Sciatic nerve (tissue), 2 donors: ENCODE measurements at regions not wholly inside any gene's neighbourhood (a gene's known extent, or its start where the extent isn't known, plus 50 kb on each side); places are given as distances from the start of the nearest gene placed in this dataset.
"Not testable (repeated sequence)": the region's sequence is repeated elsewhere in the genome, so short reads cannot be mapped to it uniquely, and the experiment has no call there.

Experiments used
- ATAC-seq: fragments of 200-7000 bp; cut with Tn5 transposase; one replicate; pipeline ENCODE4 v1.9.1; 2020; ENCODE audit warnings: mild to moderate bottlenecking, moderate library complexity
- DNase-seq: peaks from one replicate; pipeline ENCODE4 v3.0.0-alpha.2; 2020; ENCODE audit warnings: low spot score
- intact Hi-C: fragments of 100-400 bp; cut with DNase I; formaldehyde crosslinking; loops from one replicate; pipeline ENCODE4 v1.14.2; 2022
- donor health status: DM: no; HTN: no; CAD: no.
- donor health status: DM: no; HTN: no; CAD: no.

DNA sequence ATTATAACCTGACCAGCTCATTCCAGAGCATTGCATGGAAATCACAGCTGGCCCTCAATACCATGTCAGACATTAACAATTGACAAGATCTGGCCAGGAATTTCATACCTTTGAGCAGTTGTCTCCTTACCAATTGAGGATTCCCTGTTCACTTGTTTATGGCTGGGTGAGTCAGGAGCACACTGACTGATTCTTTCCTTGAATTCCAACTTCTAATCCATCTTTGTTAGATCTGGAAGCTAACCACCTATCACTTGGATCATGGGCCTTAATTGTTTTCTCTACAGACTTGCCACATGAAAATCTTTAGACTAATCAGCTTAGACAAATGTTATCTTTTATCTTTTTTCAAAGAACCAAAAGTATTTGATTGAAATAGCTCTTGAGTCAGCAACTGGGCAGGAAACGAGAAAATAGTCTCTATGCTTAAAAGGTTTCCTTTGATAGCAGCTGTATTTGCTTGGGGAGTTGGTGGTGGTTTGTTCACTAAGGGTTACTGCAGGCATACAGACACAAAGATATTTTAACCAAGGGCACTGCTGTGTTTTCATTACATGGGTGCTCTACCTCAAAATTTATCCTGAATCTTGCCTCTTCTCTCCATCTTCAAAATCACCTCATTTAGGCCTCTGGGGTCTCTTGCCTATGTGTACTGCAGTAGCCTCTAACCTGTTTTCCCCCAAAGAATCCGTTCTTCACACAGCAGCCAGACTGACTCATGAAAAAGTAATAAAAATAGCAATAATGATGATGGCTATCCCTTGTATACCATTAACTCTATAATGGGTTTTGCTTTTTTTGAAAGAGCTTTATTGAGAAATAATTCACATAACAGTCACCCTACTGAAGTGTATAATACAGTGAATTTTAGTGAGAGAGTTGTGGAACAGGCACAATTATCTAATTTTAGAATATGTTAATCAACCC, 197.0 kb upstream of the NMUR2 start:
- no peak for ATAC-seq
- intact Hi-C loops: no loop called here
- DNase-seq: no peak

DNA sequence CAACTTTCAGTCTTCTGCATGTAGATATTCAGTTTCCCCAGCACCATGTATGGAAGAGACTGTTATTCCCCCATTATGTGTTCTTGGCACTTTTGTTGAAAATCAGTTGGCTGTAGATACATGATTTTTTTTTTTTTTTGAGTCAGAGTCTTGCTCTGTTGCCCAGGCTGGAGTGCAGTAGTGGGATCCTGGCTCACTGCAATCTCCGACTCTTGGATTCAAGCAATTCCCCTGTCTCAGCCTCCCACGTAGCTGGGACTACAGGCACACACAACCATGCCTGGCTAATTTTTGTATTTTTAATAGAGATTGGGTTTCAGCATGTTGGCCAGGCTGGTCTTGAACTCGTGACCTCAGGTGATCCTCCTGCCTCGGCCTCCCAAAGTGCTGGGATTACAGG, 201.0 kb upstream of the NMUR2 start:
- DNase-seq, ATAC-seq, intact Hi-C loops: not testable (repeated sequence)

- ATAC-seq: no peak
- intact Hi-C loops: no loop called here
- no peak for DNase-seq
Measured at GRCh38 chr5:152606776-152607364, 201.8 kb upstream of the NMUR2 start.

- intact Hi-C loops: no loop called here
- no peak for DNase-seq
- no peak for ATAC-seq
Measured at GRCh38 chr5:152607401-152608160, 202.5 kb upstream of the NMUR2 start.

DNA sequence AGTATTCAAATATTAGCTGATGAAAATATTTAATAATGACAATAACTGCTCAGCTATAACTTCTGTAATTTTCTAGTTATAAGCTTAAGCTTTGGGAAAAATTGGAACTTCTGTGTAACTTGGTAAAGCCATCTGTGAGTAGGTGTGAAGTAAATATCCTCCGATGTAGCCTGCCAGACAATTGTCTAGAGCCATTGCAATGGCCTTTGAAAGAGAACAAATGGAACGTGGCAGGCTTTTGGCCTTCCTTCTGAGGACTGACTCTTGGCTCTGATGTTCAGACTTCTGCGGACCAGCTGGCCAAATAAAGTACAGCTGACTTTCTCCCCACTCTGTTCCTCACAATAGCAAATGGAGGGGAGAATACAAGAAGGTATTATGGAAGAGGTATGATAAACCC, 203.4 kb upstream of the NMUR2 start:
- intact Hi-C loops: no loop called here
- no peak for ATAC-seq

DNA sequence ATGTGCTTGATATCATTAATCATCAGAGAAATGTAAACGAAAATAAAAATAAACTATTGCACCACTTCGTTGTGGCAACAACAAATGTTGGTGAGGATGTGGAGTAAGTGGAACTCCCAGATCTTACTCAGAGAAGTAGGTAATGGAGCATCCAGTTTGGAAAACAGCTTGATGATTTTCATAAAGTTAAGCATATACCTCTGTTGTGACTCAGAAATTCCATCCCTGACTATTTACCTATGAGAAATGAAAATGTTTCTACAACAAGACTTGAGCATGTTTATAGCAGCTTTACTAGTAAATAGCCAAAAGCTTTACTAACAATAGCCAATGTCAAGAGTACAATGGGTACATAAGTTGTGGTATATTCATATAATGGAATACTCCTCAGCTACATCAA, 214.7 kb upstream of the NMUR2 start:
- intact Hi-C loops: no loop called here
- no peak for ATAC-seq
- DNase-seq: no peak

More for the DNA sequence above, 203.4 kb upstream of the NMUR2 start:
- DNase-seq: no peak

- DNase-seq (no peak), ATAC-seq (no peak)
- intact Hi-C loops: no loop called here
Measured at GRCh38 chr5:152622628-152623027, 217.5 kb upstream of the NMUR2 start.

GRCh38 chr5:152623951-152624350, 218.9 kb upstream of the NMUR2 start:
- intact Hi-C loops: no loop called here
- DNase-seq (no peak), ATAC-seq (no peak)

DNA sequence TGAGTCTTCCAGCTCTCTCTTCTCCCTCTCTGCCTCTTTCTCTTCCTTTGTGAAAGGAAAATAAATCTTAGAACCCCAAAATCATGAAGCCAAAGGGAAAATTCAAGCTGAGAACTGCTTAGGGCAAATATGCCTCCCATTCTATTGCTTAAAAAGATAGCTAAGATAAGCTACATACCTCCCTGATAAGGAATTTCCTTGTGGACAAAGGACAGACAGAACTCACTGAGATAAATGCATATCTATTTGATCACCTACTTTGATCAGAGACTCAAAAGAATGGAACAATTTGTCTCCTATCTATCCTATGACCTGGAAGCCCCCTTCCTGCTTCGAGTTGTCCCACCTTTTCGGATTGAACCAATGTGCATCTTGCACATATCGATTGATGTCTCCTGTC, 220.6 kb upstream of the NMUR2 start:
- intact Hi-C loops: no loop called here
- no peak for ATAC-seq
- DNase-seq: no peak

DNA sequence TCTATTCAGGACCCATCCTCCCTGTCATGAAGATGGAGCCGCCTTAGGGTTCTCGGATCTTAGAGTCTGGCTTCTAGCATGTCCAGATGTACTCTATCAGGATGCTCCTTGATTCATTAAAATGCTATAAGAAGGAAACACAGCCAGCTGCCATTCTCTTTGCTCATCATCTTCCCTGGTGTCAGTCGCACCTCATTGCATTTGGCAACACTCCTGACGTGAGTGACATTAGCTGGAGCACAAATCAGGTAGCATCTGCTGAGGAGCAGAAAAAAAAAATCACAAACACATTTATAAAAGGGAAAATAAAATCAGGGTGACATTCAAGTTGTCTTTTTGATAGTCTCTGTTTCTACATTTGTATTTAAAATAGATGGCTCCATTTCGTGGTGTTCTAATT, 226.1 kb upstream of the NMUR2 start:
- intact Hi-C loops: no loop called here
- DNase-seq (no peak), ATAC-seq (no peak)

GRCh38 chr5:152632360-152632759, 227.3 kb upstream of the NMUR2 start:
- intact Hi-C loops: no loop called here
- ATAC-seq (no peak), DNase-seq (no peak)

- ATAC-seq (no peak), DNase-seq (no peak)
- intact Hi-C loops: no loop called here
Measured at GRCh38 chr5:152634586-152634985, 229.5 kb upstream of the NMUR2 start.

- intact Hi-C loops: no loop called here
- peak; percentile 74 for ATAC-seq
- no peak for DNase-seq
Measured at GRCh38 chr5:152638996-152639552, 234.0 kb upstream of the NMUR2 start.

- intact Hi-C loops: no loop called here
- DNase-seq: no peak
- no peak for ATAC-seq
Measured at GRCh38 chr5:152641970-152642805, 237.1 kb upstream of the NMUR2 start.

GRCh38 chr5:152642880-152643279, 237.8 kb upstream of the NMUR2 start:
- intact Hi-C loops: no loop called here
- no peak for ATAC-seq
- DNase-seq: no peak

GRCh38 chr5:152644029-152644728, 239.1 kb upstream of the NMUR2 start:
- ATAC-seq (no peak), DNase-seq (no peak)
- intact Hi-C loops: no loop called here

DNA sequence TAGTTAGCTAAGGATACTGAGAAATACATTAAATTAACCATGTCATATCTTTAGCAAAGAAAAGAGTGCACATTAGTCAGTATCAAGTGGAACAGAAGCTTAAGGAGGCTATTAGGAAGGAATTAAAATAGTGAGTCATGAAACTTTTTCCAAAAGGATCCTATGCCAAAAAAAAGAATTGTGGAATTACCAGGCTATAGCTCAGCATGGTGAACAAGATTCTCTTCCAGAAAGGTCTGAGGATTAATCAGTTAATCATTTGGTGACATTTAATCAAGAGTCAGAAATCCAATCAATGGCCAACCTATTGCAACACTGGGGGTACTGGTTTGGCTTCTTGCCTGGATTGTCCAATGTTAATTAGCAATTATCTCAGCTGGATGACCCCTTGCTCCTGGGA, 244.5 kb upstream of the NMUR2 start:
- intact Hi-C loops: no loop called here
- no peak for ATAC-seq

DNA sequence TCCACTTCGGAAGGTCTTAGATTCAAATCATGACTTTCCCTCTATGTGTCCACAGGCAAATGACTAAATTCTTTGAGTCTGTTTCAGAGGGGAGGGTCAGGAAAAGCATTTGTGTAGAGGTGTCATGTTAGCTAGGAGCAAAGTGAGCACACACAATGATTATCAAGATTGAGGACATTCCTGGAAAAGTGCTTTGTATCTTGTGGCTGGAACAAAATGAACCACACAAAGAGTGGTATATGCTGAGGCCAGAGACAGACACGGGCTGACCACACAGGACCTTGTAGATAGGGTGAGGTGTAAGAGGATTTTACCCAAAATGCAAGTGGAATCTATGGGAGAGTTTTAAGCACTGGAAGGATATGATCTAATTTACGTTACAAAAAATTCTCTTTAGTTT, 245.3 kb upstream of the NMUR2 start:
- intact Hi-C loops: no loop called here
- ATAC-seq (no peak), DNase-seq (no peak)

More for the DNA sequence above, 244.5 kb upstream of the NMUR2 start:
- DNase-seq: no peak
